ENCODE measurements at regions not wholly inside any gene's neighbourhood (a gene's known extent, or its start where the extent isn't known, plus 50 kb on each side); places are given as distances from the start of the nearest gene placed in this dataset.

GRCh38 chr12:115114140-115114539 lies 430.2 kb upstream of the TBX3 start:
- intact Hi-C loops (cut with micrococcal nuclease) = no loop called here
- DNase-seq = no peak
- no peaks in the 10 kb centered on the region for H3K4me1 Mint-ChIP-seq
- H3K9me3 Mint-ChIP-seq = peaks cover 10% of the 10 kb centered on the region
- H3K4me3 Mint-ChIP-seq = no peak overlapping the region
- no peaks in the 10 kb centered on the region for H3K36me3 Mint-ChIP-seq (ENCODE audit: low read depth)
- no peaks in the 10 kb centered on the region for H3K27me3 Mint-ChIP-seq
- H3K27ac Mint-ChIP-seq = no peak overlapping the region

GRCh38 chr12:115109863-115110262 lies 425.9 kb upstream of the TBX3 start:
- H3K4me3 Mint-ChIP-seq = no peak overlapping the region
- H3K9me3 Mint-ChIP-seq = peaks cover 8% of the 10 kb centered on the region

GRCh38 chr12:115108129-115109100 lies 424.4 kb upstream of the TBX3 start:
- Mint-ChIP-seq H3K27me3 (no peaks in the 10 kb centered on the region), H3K9me3 (peaks cover 8% of the 10 kb centered on the region), H3K27ac (no peak overlapping the region), H3K4me1 (no peaks in the 10 kb centered on the region), H3K4me3 (no peak overlapping the region), H3K36me3 (ENCODE audit: low read depth) (no peaks in the 10 kb centered on the region)
- DNase-seq = no peak
- intact Hi-C loops (cut with micrococcal nuclease) = no loop called here

More at GRCh38 chr12:115109863-115110262, 425.9 kb upstream of the TBX3 start:
- Mint-ChIP-seq H3K36me3 (ENCODE audit: low read depth) (no peaks in the 10 kb centered on the region), H3K27me3 (no peaks in the 10 kb centered on the region), H3K27ac (no peak overlapping the region), H3K4me1 (no peaks in the 10 kb centered on the region)
- no peak for DNase-seq
- intact Hi-C loops (cut with micrococcal nuclease) = no loop called here

GRCh38 chr12:115103884-115104883 lies 420.2 kb upstream of the TBX3 start:
- no peaks in the 10 kb centered on the region for H3K4me1 Mint-ChIP-seq
- no peak overlapping the region for H3K4me3 Mint-ChIP-seq
- intact Hi-C loops (cut with micrococcal nuclease) = no loop called here
- H3K36me3 Mint-ChIP-seq (ENCODE audit: low read depth) = no peaks in the 10 kb centered on the region
- DNase-seq = no peak
- H3K9me3 Mint-ChIP-seq = peaks cover 10% of the 10 kb centered on the region
- no peaks in the 10 kb centered on the region for H3K27me3 Mint-ChIP-seq
- no peak overlapping the region for H3K27ac Mint-ChIP-seq

GRCh38 chr12:115102450-115102849 lies 418.5 kb upstream of the TBX3 start:
- intact Hi-C loops (cut with micrococcal nuclease) = no loop called here
- no peak overlapping the region for H3K27ac Mint-ChIP-seq

GRCh38 chr12:115101520-115101919 lies 417.5 kb upstream of the TBX3 start:
- H3K4me3 Mint-ChIP-seq = no peak overlapping the region
- DNase-seq = no peak
- H3K27ac Mint-ChIP-seq = no peak overlapping the region
- intact Hi-C loops (cut with micrococcal nuclease) = no loop called here
- no peaks in the 10 kb centered on the region for H3K27me3 Mint-ChIP-seq
- H3K9me3 Mint-ChIP-seq = peaks cover 10% of the 10 kb centered on the region
- H3K36me3 Mint-ChIP-seq (ENCODE audit: low read depth) = no peaks in the 10 kb centered on the region
- H3K4me1 Mint-ChIP-seq = no peaks in the 10 kb centered on the region

More at GRCh38 chr12:115102450-115102849, 418.5 kb upstream of the TBX3 start:
- Mint-ChIP-seq H3K9me3 (peaks cover 10% of the 10 kb centered on the region), H3K36me3 (ENCODE audit: low read depth) (no peaks in the 10 kb centered on the region), H3K4me1 (no peaks in the 10 kb centered on the region), H3K4me3 (no peak overlapping the region), H3K27me3 (no peaks in the 10 kb centered on the region)
- DNase-seq = no peak

GRCh38 chr12:115097416-115097815 lies 413.4 kb upstream of the TBX3 start:
- Mint-ChIP-seq H3K36me3 (ENCODE audit: low read depth) (no peaks in the 10 kb centered on the region), H3K27me3 (no peaks in the 10 kb centered on the region), H3K9me3 (peaks cover 6% of the 10 kb centered on the region), H3K4me3 (no peak overlapping the region), H3K4me1 (no peaks in the 10 kb centered on the region), H3K27ac (no peak overlapping the region)
- intact Hi-C loops (cut with micrococcal nuclease) = no loop called here
- DNase-seq = no peak

- intact Hi-C loops (cut with micrococcal nuclease) = no loop called here
- H3K36me3 Mint-ChIP-seq (ENCODE audit: low read depth) = no peaks in the 10 kb centered on the region
- no peak overlapping the region for H3K27ac Mint-ChIP-seq
- peaks cover 7% of the 10 kb centered on the region for H3K9me3 Mint-ChIP-seq
- no peak for DNase-seq
- H3K27me3 Mint-ChIP-seq = no peaks in the 10 kb centered on the region
- H3K4me1 Mint-ChIP-seq = no peaks in the 10 kb centered on the region
- no peak overlapping the region for H3K4me3 Mint-ChIP-seq
These were observed 412.8 kb upstream of the TBX3 start for GRCh38 chr12:115096588-115097397.

GRCh38 chr12:115095073-115095748 lies 411.2 kb upstream of the TBX3 start:
- Mint-ChIP-seq H3K9me3 (peaks cover 4% of the 10 kb centered on the region), H3K27me3 (no peaks in the 10 kb centered on the region), H3K27ac (no peak overlapping the region), H3K36me3 (ENCODE audit: low read depth) (no peaks in the 10 kb centered on the region), H3K4me1 (no peaks in the 10 kb centered on the region), H3K4me3 (no peak overlapping the region)
- DNase-seq = no peak
- intact Hi-C loops (cut with micrococcal nuclease) = no loop called here

- Mint-ChIP-seq H3K36me3 (ENCODE audit: low read depth) (no peaks in the 10 kb centered on the region), H3K4me1 (no peaks in the 10 kb centered on the region), H3K9me3 (peaks cover 4% of the 10 kb centered on the region), H3K27ac (no peak overlapping the region), H3K27me3 (no peaks in the 10 kb centered on the region), H3K4me3 (no peak overlapping the region)
- DNase-seq = no peak
- intact Hi-C loops (cut with micrococcal nuclease) = no loop called here
These were observed 410.3 kb upstream of the TBX3 start for GRCh38 chr12:115094163-115094816.

GRCh38 chr12:115093261-115093660 lies 409.3 kb upstream of the TBX3 start:
- DNase-seq = no peak
- no peak overlapping the region for H3K27ac Mint-ChIP-seq
- H3K27me3 Mint-ChIP-seq = no peaks in the 10 kb centered on the region
- H3K4me1 Mint-ChIP-seq = no peaks in the 10 kb centered on the region
- no peak overlapping the region for H3K4me3 Mint-ChIP-seq
- H3K36me3 Mint-ChIP-seq (ENCODE audit: low read depth) = no peaks in the 10 kb centered on the region
- intact Hi-C loops (cut with micrococcal nuclease) = no loop called here
- peaks cover 4% of the 10 kb centered on the region for H3K9me3 Mint-ChIP-seq

GRCh38 chr12:115090783-115091182 lies 406.8 kb upstream of the TBX3 start:
- Mint-ChIP-seq H3K27me3 (no peaks in the 10 kb centered on the region), H3K4me3 (no peak overlapping the region), H3K4me1 (no peaks in the 10 kb centered on the region), H3K36me3 (ENCODE audit: low read depth) (no peaks in the 10 kb centered on the region), H3K27ac (no peak overlapping the region), H3K9me3 (peaks cover 4% of the 10 kb centered on the region)
- intact Hi-C loops (cut with micrococcal nuclease) = no loop called here
- no peak for DNase-seq

All from activated CD4-positive, alpha-beta T cell treated with anti-CD3 and anti-CD28 coated beads, Interleukin-2, amount 10 ng/mL, durations not matched to agents 24 days and 14 days (primary cell).